ENCODE measurements at regions not wholly inside any gene's neighbourhood (a gene's known extent, or its start where the extent isn't known, plus 50 kb on each side); places are given as distances from the start of the nearest gene placed in this dataset.

DNA sequence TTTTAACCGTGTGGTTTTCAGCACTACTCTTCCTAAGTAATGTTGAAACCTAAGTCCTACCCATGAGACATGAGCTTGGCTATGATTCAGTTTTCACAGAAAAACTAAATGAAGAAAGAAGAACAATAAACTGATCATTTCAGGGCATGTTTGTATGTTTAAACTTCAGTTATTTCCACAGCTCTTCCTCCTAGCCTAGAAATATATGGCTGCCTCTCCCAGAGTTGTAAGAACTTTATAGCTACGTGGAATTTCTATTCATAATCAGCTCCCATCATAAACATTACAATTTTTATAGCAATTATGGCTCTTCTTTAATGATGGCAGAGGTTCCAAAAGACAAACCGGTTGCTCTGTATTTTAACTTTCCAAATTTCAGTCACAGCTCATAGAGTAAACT lies 314.7 kb upstream of the ADAMTSL1 start:
- Histone ChIP-seq H3K9me3 (ENCODE audit: control insufficient read depth, low read length) (no peaks in the 10 kb centered on the region), H3K27me3 (ENCODE audit: control insufficient read depth, insufficient read depth, low read length, poor library complexity, severe bottlenecking) (no peaks in the 10 kb centered on the region), H3K36me3 (ENCODE audit: control insufficient read depth, insufficient read depth, low read length) (no peaks in the 10 kb centered on the region), H3K4me3 (ENCODE audit: insufficient read depth, low read depth, low read length) (no peak overlapping the region), H3K27ac (ENCODE audit: insufficient read depth, low read depth, low read length, poor library complexity, severe bottlenecking) (no peak overlapping the region), H3K4me1 (ENCODE audit: control insufficient read depth, insufficient read depth, low read length) (no peaks in the 10 kb centered on the region)
- WGBS, 2 experiments, result 95 to 97% methylated on average over 2 to 3 of the region's 3 CpGs

GRCh38 chr9:18163146-18163545 lies 310.8 kb upstream of the ADAMTSL1 start:
- Histone ChIP-seq H3K4me3 (ENCODE audit: insufficient read depth, low read depth, low read length) (no peak overlapping the region), H3K27ac (ENCODE audit: insufficient read depth, low read depth, low read length, poor library complexity, severe bottlenecking) (no peak overlapping the region), H3K9me3 (ENCODE audit: control insufficient read depth, low read length) (no peaks in the 10 kb centered on the region), H3K27me3 (ENCODE audit: control insufficient read depth, insufficient read depth, low read length, poor library complexity, severe bottlenecking) (no peaks in the 10 kb centered on the region), H3K4me1 (ENCODE audit: control insufficient read depth, insufficient read depth, low read length) (no peaks in the 10 kb centered on the region), H3K36me3 (ENCODE audit: control insufficient read depth, insufficient read depth, low read length) (no peaks in the 10 kb centered on the region)
- WGBS, 2 experiments, result 89 to 97% methylated on average over 1 of the region's 1 CpG

DNA sequence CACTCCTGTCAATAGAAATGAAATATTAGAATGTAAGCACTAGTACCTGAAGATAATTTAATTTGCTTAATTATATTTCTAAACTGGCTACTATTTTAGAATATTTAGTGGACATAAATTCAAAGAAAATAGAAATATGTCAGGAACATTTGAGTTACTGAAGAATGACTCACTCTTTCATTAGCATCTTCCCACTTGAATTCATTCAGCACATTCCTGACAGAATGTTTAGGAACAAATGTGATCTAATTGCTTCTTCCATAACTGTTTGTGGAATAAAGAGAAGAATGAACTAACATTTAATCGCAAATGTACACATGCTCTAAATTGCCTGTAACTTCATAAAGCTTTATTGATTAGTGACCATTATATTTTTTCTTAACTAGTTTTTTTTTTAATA lies 306.2 kb upstream of the ADAMTSL1 start:
- H3K4me3 ChIP-seq (ENCODE audit: insufficient read depth, low read depth, low read length), result no peak overlapping the region
- H3K27ac ChIP-seq (ENCODE audit: insufficient read depth, low read depth, low read length, poor library complexity, severe bottlenecking), result no peak overlapping the region
- 83% methylated on average over 1 of the region's 1 CpG; no CpG with 5 or more reads in 1 of the 2 experiments for WGBS, 2 experiments
- no peaks in the 10 kb centered on the region for H3K9me3 ChIP-seq (ENCODE audit: control insufficient read depth, low read length)
- H3K27me3 ChIP-seq (ENCODE audit: control insufficient read depth, insufficient read depth, low read length, poor library complexity, severe bottlenecking), result no peaks in the 10 kb centered on the region
- no peaks in the 10 kb centered on the region for H3K4me1 ChIP-seq (ENCODE audit: control insufficient read depth, insufficient read depth, low read length)
- H3K36me3 ChIP-seq (ENCODE audit: control insufficient read depth, insufficient read depth, low read length), result no peaks in the 10 kb centered on the region

DNA sequence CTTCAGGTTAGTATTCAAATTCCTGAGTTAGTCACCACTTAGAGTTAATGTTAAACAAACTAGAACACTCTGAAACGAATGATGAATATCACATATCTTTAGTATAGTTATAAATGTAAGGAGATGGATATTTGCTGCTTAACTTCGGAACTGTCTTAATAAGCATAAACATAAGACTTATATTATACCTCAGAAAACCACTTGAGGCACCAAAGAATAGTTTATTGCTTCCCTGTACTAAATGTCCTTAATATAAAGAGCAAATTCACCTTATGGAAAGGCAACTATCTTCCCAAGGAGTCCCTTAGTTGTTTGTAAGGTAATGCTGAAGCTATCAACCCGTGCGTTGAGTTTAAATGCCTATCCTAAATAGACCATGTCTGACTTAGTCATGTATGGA lies 300.0 kb upstream of the ADAMTSL1 start:
- no peak overlapping the region for H3K4me3 ChIP-seq (ENCODE audit: insufficient read depth, low read depth, low read length)
- H3K4me1 ChIP-seq (ENCODE audit: control insufficient read depth, insufficient read depth, low read length), result no peaks in the 10 kb centered on the region
- WGBS, 2 experiments, result 96 to 100% methylated on average over 2 to 3 of the region's 4 CpGs
- no peak overlapping the region for H3K27ac ChIP-seq (ENCODE audit: insufficient read depth, low read depth, low read length, poor library complexity, severe bottlenecking)
- H3K9me3 ChIP-seq (ENCODE audit: control insufficient read depth, low read length), result no peaks in the 10 kb centered on the region
- H3K36me3 ChIP-seq (ENCODE audit: control insufficient read depth, insufficient read depth, low read length), result no peaks in the 10 kb centered on the region
- no peaks in the 10 kb centered on the region for H3K27me3 ChIP-seq (ENCODE audit: control insufficient read depth, insufficient read depth, low read length, poor library complexity, severe bottlenecking)

DNA sequence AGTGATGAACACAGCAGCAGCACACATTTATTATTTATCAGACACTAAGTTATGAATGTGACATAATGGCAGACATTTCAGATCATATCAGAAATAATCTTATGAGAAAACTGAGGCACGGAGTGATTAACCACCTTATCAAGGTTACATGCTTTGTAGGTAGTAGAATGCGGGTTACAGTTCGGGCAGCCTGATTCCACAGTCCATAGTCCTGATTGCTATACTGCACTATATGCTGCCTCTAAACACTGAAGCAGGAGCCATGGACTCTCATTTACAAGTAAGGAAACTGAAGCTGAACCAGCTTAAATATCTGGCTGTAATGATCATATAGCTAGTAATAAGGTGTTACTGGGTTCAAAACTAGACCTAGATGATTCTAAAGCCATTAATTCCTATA lies 291.3 kb upstream of the ADAMTSL1 start:
- H3K4me1 ChIP-seq (ENCODE audit: control insufficient read depth, insufficient read depth, low read length), result no peaks in the 10 kb centered on the region
- H3K27ac ChIP-seq (ENCODE audit: insufficient read depth, low read depth, low read length, poor library complexity, severe bottlenecking), result no peak overlapping the region
- no peak overlapping the region for H3K4me3 ChIP-seq (ENCODE audit: insufficient read depth, low read depth, low read length)
- 92 to 96% methylated on average over 3 of the region's 3 CpGs for WGBS, 2 experiments
- no peaks in the 10 kb centered on the region for H3K36me3 ChIP-seq (ENCODE audit: control insufficient read depth, insufficient read depth, low read length)
- H3K9me3 ChIP-seq (ENCODE audit: control insufficient read depth, low read length), result no peaks in the 10 kb centered on the region
- H3K27me3 ChIP-seq (ENCODE audit: control insufficient read depth, insufficient read depth, low read length, poor library complexity, severe bottlenecking), result no peaks in the 10 kb centered on the region

DNA sequence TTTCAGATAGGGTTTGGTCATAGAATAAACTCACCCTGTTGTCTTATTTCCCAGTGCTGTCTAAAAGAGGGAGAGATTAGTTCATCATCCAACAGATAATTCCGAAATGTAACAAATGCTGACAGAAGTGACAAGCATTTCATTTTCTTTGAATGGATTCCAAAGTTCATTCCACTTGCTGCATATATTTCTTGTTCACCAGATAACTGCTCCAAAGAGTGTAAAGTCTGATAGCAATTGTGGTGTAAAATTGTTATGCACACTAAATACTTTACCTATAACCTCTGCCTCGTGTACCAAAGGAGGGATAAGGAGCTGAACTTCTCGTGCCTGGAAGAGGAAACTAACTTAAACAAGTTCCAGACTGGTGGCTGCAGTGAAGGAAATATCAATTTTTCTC lies 290.0 kb upstream of the ADAMTSL1 start:
- Histone ChIP-seq H3K4me1 (ENCODE audit: control insufficient read depth, insufficient read depth, low read length) (no peaks in the 10 kb centered on the region), H3K4me3 (ENCODE audit: insufficient read depth, low read depth, low read length) (no peak overlapping the region), H3K27me3 (ENCODE audit: control insufficient read depth, insufficient read depth, low read length, poor library complexity, severe bottlenecking) (no peaks in the 10 kb centered on the region), H3K36me3 (ENCODE audit: control insufficient read depth, insufficient read depth, low read length) (no peaks in the 10 kb centered on the region), H3K27ac (ENCODE audit: insufficient read depth, low read depth, low read length, poor library complexity, severe bottlenecking) (no peak overlapping the region), H3K9me3 (ENCODE audit: control insufficient read depth, low read length) (no peaks in the 10 kb centered on the region)
- WGBS, 2 experiments, result 91 to 96% methylated on average over 2 to 3 of the region's 3 CpGs

DNA sequence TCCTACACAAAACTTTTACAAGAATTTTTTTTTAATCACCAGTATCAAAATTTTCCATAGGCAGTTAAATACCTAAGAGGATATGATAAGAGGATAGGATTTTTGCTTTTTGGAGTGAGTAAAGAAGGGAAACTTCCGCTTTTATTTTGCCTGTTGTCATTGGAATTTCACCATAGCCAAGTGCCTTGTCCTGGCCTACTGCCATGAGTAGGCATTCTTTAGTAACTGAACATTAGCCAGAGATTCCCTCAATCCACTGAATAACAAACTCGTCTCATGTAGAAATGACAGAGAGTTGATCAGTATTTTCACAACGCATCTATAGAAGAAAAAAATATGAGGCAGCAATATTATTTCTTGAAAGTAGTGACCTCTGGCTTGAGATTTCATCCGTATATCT lies 289.6 kb upstream of the ADAMTSL1 start:
- no peaks in the 10 kb centered on the region for H3K27me3 ChIP-seq (ENCODE audit: control insufficient read depth, insufficient read depth, low read length, poor library complexity, severe bottlenecking)
- H3K9me3 ChIP-seq (ENCODE audit: control insufficient read depth, low read length), result no peaks in the 10 kb centered on the region
- no peaks in the 10 kb centered on the region for H3K36me3 ChIP-seq (ENCODE audit: control insufficient read depth, insufficient read depth, low read length)
- WGBS, 2 experiments, result 91 to 96% methylated on average over 4 of the region's 4 CpGs
- no peak overlapping the region for H3K4me3 ChIP-seq (ENCODE audit: insufficient read depth, low read depth, low read length)
- H3K4me1 ChIP-seq (ENCODE audit: control insufficient read depth, insufficient read depth, low read length), result no peaks in the 10 kb centered on the region
- H3K27ac ChIP-seq (ENCODE audit: insufficient read depth, low read depth, low read length, poor library complexity, severe bottlenecking), result no peak overlapping the region

DNA sequence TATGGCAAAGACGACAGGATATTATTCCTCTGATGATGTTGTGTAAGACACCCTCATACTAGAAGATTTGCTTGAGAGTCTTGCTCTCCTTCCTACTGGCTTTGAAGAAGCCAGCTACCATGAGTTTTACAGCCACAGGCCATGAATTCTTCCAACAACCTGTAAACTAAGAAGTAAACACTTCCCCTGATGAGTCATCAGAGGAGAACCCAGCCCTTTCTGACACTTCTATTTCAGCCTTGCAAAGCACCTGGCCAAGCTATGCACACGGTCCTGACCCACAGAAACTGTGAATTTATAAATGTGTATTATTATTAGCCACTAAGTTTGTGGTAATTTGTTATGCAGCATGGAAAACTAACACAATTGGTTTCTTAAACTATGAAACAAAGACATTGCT lies 288.8 kb upstream of the ADAMTSL1 start:
- H3K4me1 ChIP-seq (ENCODE audit: control insufficient read depth, insufficient read depth, low read length), result no peaks in the 10 kb centered on the region
- H3K27me3 ChIP-seq (ENCODE audit: control insufficient read depth, insufficient read depth, low read length, poor library complexity, severe bottlenecking), result no peaks in the 10 kb centered on the region
- WGBS, 2 experiments, result 88 to 89% methylated on average over 2 of the region's 2 CpGs
- no peak overlapping the region for H3K4me3 ChIP-seq (ENCODE audit: insufficient read depth, low read depth, low read length)
- H3K36me3 ChIP-seq (ENCODE audit: control insufficient read depth, insufficient read depth, low read length), result no peaks in the 10 kb centered on the region
- H3K27ac ChIP-seq (ENCODE audit: insufficient read depth, low read depth, low read length, poor library complexity, severe bottlenecking), result no peak overlapping the region
- no peaks in the 10 kb centered on the region for H3K9me3 ChIP-seq (ENCODE audit: control insufficient read depth, low read length)

DNA sequence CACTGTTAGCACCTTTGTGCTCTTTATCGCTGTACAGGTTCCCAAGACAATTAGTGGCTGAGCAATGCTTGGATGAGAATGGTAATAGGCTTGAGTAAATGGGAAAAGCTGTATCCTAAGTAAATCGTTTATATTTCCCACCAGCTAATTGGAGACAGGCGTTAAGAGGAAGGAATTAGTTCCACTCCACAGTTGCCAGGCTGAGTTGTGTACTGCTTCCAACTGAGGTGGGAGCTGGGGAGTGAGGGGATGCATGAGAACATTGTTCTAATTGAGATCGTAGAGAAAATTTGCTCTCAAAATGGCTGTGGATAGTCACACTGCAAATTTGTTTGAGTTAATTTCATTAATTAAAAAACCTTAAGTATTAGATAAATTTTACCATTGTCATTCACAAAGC lies 285.0 kb upstream of the ADAMTSL1 start:
- WGBS, 2 experiments, result 73 to 92% methylated on average over 3 to 4 of the region's 4 CpGs
- H3K9me3 ChIP-seq (ENCODE audit: control insufficient read depth, low read length), result no peaks in the 10 kb centered on the region
- H3K4me3 ChIP-seq (ENCODE audit: insufficient read depth, low read depth, low read length), result no peak overlapping the region
- no peaks in the 10 kb centered on the region for H3K4me1 ChIP-seq (ENCODE audit: control insufficient read depth, insufficient read depth, low read length)
- no peaks in the 10 kb centered on the region for H3K27me3 ChIP-seq (ENCODE audit: control insufficient read depth, insufficient read depth, low read length, poor library complexity, severe bottlenecking)
- H3K36me3 ChIP-seq (ENCODE audit: control insufficient read depth, insufficient read depth, low read length), result no peaks in the 10 kb centered on the region
- H3K27ac ChIP-seq (ENCODE audit: insufficient read depth, low read depth, low read length, poor library complexity, severe bottlenecking), result no peak overlapping the region

DNA sequence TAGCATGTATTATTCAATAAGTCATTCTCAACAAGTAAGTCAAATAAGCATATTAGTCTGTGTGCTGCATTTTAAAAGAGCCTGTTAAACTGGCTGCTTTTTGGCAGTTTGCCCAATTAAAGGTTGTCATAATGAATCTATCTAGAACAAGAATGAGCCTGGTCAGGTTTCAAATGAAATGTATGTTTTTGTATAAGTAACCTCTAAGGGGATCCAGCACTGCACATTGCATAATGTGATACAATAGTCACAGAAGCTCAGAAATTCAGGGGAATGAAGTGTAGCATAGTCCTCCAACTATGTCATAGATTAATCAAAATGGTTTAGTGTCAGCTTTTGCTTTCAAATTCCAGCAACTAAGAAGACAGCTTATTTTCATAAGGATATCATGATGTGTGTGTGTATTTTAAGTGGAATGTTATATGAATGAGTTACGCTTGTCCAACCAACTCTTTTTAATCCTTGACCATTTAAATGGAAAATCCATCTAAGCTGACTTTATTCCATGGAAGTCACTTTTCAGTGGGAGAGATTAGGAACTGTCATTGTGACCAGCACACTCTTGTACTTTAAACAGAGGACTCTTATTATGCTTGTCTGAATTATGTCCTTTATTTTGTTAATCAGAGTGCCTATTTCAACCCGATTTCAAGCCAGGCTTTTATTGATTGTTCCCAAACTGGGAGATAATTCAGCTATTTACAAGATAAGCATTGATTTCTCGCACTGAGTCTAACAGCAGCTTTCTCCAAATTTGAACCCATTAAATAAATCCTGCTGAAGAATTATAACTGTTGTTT lies 283.9 kb upstream of the ADAMTSL1 start:
- H3K36me3 ChIP-seq (ENCODE audit: control insufficient read depth, insufficient read depth, low read length), result no peaks in the 10 kb centered on the region
- no peaks in the 10 kb centered on the region for H3K4me1 ChIP-seq (ENCODE audit: control insufficient read depth, insufficient read depth, low read length)
- no peak overlapping the region for H3K27ac ChIP-seq (ENCODE audit: insufficient read depth, low read depth, low read length, poor library complexity, severe bottlenecking)
- 57 to 96% methylated on average over 2 to 3 of the region's 3 CpGs for WGBS, 2 experiments
- no peak overlapping the region for H3K4me3 ChIP-seq (ENCODE audit: insufficient read depth, low read depth, low read length)
- H3K9me3 ChIP-seq (ENCODE audit: control insufficient read depth, low read length), result no peaks in the 10 kb centered on the region
- no peaks in the 10 kb centered on the region for H3K27me3 ChIP-seq (ENCODE audit: control insufficient read depth, insufficient read depth, low read length, poor library complexity, severe bottlenecking)
